ENCODE measurements at regions not wholly inside any gene's neighbourhood (a gene's known extent, or its start where the extent isn't known, plus 50 kb on each side); places are given as distances from the start of the nearest gene placed in this dataset.

- 60% methylated on average over 7 of the region's 7 CpGs for WGBS
- Histone ChIP-seq H3K9ac (ENCODE audit: low read depth, low read length) (no peak overlapping the region), H3K27me3 (ENCODE audit: insufficient read depth, low read length) (peaks cover 4% of the 10 kb centered on the region; the same call in 1 of the 2 replicates), H3K4me3 (ENCODE audit: low read length) (no peak overlapping the region), H3K4me1 (ENCODE audit: insufficient read depth, low read length) (peaks cover 6% of the 10 kb centered on the region; the same call in 1 of the 2 replicates), H3K9me3 (ENCODE audit: insufficient read depth, low read depth, low read length) (no peaks in the 10 kb centered on the region), H3K27ac (ENCODE audit: low read depth, low read length) (no peak overlapping the region), H3K36me3 (ENCODE audit: insufficient read depth, low read length) (no peaks in the 10 kb centered on the region)
Observed at GRCh38 chrX:69389101-69389501, 115.0 kb upstream of the NALF2 start.

- WGBS = 95% methylated on average over 5 of the region's 5 CpGs
- Histone ChIP-seq H3K9ac (ENCODE audit: low read depth, low read length) (no peak overlapping the region), H3K4me3 (ENCODE audit: low read length) (no peak overlapping the region), H3K4me1 (ENCODE audit: insufficient read depth, low read length) (peaks cover 6% of the 10 kb centered on the region; the same call in 1 of the 2 replicates), H3K9me3 (ENCODE audit: insufficient read depth, low read depth, low read length) (no peaks in the 10 kb centered on the region), H3K36me3 (ENCODE audit: insufficient read depth, low read length) (no peaks in the 10 kb centered on the region), H3K27ac (ENCODE audit: low read depth, low read length) (no peak overlapping the region), H3K27me3 (ENCODE audit: insufficient read depth, low read length) (peaks cover 4% of the 10 kb centered on the region; the same call in 1 of the 2 replicates)
Observed at GRCh38 chrX:69388526-69388925, 115.6 kb upstream of the NALF2 start.

DNA sequence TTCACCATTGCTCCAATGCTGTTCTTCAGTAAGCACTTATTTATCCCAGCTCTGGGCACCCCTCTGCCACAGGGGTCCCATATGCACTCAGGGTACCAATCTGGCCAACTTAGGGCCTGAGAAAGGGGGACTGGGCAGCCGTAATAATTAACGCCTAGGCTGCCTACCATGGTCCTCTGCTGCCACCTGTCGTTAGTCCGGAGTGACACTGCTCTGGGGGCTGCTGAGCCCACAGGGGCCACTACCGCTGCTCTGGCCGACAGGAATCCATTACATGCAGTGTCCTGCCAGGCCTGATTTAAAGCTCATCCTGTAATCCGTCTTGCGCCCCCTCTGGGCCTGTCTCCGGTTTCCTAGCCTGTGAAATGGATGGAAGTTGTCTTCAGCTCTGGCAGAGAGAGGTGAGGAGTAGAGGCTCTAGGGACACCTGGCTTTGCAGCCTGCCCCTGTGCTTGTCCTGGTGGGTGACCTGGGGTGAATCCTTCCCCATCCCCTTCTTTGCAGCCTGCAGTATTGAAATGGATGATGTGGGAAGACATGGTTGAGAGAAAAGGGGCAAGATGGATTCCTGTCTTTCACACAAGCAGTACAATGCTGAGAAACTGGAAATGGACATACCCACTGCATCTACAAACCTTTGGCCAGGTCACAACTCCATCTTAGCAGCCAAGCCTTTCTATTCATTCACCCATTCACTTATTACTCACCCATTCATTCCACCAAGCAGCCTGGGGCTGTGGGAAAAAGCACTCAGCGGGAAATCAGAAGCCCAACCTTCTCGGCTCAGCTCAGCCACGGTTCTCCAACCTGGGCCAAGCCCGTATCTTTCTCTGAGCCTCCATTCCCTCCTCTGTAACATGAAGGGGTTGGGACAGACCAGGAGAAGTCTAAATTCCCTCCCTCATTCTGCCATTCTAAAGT is 116.3 kb upstream of the NALF2 start:
- Histone ChIP-seq H3K27ac (ENCODE audit: low read depth, low read length) (no peak overlapping the region), H3K4me3 (ENCODE audit: low read length) (no peak overlapping the region), H3K27me3 (ENCODE audit: insufficient read depth, low read length) (peaks cover 4% of the 10 kb centered on the region; the same call in 1 of the 2 replicates), H3K9me3 (ENCODE audit: insufficient read depth, low read depth, low read length) (no peaks in the 10 kb centered on the region), H3K9ac (ENCODE audit: low read depth, low read length) (no peak overlapping the region), H3K36me3 (ENCODE audit: insufficient read depth, low read length) (no peaks in the 10 kb centered on the region), H3K4me1 (ENCODE audit: insufficient read depth, low read length) (peaks cover 6% of the 10 kb centered on the region; the same call in 1 of the 2 replicates)
- WGBS = 22% methylated on average over 13 of the region's 13 CpGs

GRCh38 chrX:69386681-69387080 is 117.4 kb upstream of the NALF2 start:
- Histone ChIP-seq H3K4me1 (ENCODE audit: insufficient read depth, low read length) (peaks cover 6% of the 10 kb centered on the region; the same call in 1 of the 2 replicates), H3K9ac (ENCODE audit: low read depth, low read length) (no peak overlapping the region), H3K9me3 (ENCODE audit: insufficient read depth, low read depth, low read length) (no peaks in the 10 kb centered on the region), H3K4me3 (ENCODE audit: low read length) (no peak overlapping the region), H3K27ac (ENCODE audit: low read depth, low read length) (no peak overlapping the region), H3K36me3 (ENCODE audit: insufficient read depth, low read length) (no peaks in the 10 kb centered on the region), H3K27me3 (ENCODE audit: insufficient read depth, low read length) (peaks cover 4% of the 10 kb centered on the region; the same call in 1 of the 2 replicates)
- 82% methylated on average over 2 of the region's 2 CpGs for WGBS

- no peaks in the 10 kb centered on the region for H3K9me3 ChIP-seq (ENCODE audit: insufficient read depth, low read depth, low read length)
- 95% methylated on average over 3 of the region's 3 CpGs for WGBS
- no peak overlapping the region for H3K27ac ChIP-seq (ENCODE audit: low read depth, low read length)
- H3K9ac ChIP-seq (ENCODE audit: low read depth, low read length) = no peak overlapping the region
- H3K4me3 ChIP-seq (ENCODE audit: low read length) = no peak overlapping the region
- peaks cover 2% of the 10 kb centered on the region; the same call in 1 of the 2 replicates for H3K27me3 ChIP-seq (ENCODE audit: insufficient read depth, low read length)
- H3K36me3 ChIP-seq (ENCODE audit: insufficient read depth, low read length) = no peaks in the 10 kb centered on the region
- H3K4me1 ChIP-seq (ENCODE audit: insufficient read depth, low read length) = no peaks in the 10 kb centered on the region
Observed at GRCh38 chrX:69379412-69379811, 124.7 kb upstream of the NALF2 start.

- peaks cover 2% of the 10 kb centered on the region; the same call in 1 of the 2 replicates for H3K27me3 ChIP-seq (ENCODE audit: insufficient read depth, low read length)
- H3K9me3 ChIP-seq (ENCODE audit: insufficient read depth, low read depth, low read length) = no peaks in the 10 kb centered on the region
- H3K27ac ChIP-seq (ENCODE audit: low read depth, low read length) = no peak overlapping the region
- H3K4me3 ChIP-seq (ENCODE audit: low read length) = no peak overlapping the region
- H3K9ac ChIP-seq (ENCODE audit: low read depth, low read length) = no peak overlapping the region
- H3K4me1 ChIP-seq (ENCODE audit: insufficient read depth, low read length) = no peaks in the 10 kb centered on the region
- 100% methylated on average over 1 of the region's 1 CpG for WGBS
- H3K36me3 ChIP-seq (ENCODE audit: insufficient read depth, low read length) = no peaks in the 10 kb centered on the region
Observed at GRCh38 chrX:69374569-69374968, 129.6 kb upstream of the NALF2 start.

DNA sequence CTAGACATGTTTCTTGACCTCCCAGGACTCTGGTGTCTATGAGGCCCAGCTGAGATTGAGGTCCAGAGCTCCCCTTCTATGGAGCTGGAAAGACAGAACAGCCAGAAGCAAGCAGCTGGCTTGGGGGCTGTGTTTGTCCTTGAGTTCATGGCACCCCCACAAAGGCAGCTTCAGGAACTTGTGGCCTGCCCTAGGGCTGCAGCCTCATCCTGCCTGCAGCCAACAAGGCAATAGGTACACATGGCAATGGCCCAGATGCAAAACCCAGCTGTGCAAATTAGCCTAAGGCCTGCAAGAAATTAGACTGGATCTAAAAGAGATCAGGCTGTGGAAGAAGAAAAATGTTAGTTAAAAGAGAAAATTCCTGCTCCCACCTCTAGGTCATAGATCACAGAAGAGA is 131.7 kb upstream of the NALF2 start:
- H3K27me3 ChIP-seq (ENCODE audit: insufficient read depth, low read length) = no peaks in the 10 kb centered on the region
- H3K4me3 ChIP-seq (ENCODE audit: low read length) = no peak overlapping the region
- H3K36me3 ChIP-seq (ENCODE audit: insufficient read depth, low read length) = no peaks in the 10 kb centered on the region
- H3K9ac ChIP-seq (ENCODE audit: low read depth, low read length) = no peak overlapping the region
- no peaks in the 10 kb centered on the region for H3K4me1 ChIP-seq (ENCODE audit: insufficient read depth, low read length)
- no peak overlapping the region for H3K27ac ChIP-seq (ENCODE audit: low read depth, low read length)
- no peaks in the 10 kb centered on the region for H3K9me3 ChIP-seq (ENCODE audit: insufficient read depth, low read depth, low read length)

- Histone ChIP-seq H3K9me3 (ENCODE audit: insufficient read depth, low read depth, low read length) (no peaks in the 10 kb centered on the region), H3K27ac (ENCODE audit: low read depth, low read length) (no peak overlapping the region), H3K9ac (ENCODE audit: low read depth, low read length) (no peak overlapping the region), H3K36me3 (ENCODE audit: insufficient read depth, low read length) (no peaks in the 10 kb centered on the region), H3K4me3 (ENCODE audit: low read length) (no peak overlapping the region), H3K4me1 (ENCODE audit: insufficient read depth, low read length) (no peaks in the 10 kb centered on the region), H3K27me3 (ENCODE audit: insufficient read depth, low read length) (no peaks in the 10 kb centered on the region)
- WGBS = 86% methylated on average over 1 of the region's 1 CpG
Observed at GRCh38 chrX:69371159-69371558, 133.0 kb upstream of the NALF2 start.

DNA sequence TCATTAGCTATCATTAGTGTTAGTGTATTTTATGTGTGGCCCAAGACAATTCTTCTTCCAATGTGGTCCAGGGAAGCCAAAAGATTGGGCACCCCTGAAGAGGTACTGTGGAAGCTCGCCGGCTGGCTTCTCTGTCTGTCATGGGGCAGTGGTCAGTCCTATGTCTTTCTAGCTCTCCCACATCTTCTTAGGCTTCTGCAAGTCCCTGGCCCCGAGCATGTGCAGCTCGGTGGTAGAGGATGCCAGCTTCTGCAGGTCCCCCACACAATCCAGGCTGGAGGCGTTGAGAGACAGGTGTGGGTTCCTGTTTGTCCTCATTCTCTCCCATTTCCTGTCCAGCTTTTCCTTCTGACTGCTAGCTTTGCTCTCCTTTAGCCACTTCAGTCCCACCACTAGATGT is 134.1 kb upstream of the NALF2 start:
- no peaks in the 10 kb centered on the region for H3K36me3 ChIP-seq (ENCODE audit: insufficient read depth, low read length)
- WGBS = 94% methylated on average over 5 of the region's 5 CpGs
- no peak overlapping the region for H3K4me3 ChIP-seq (ENCODE audit: low read length)
- H3K9me3 ChIP-seq (ENCODE audit: insufficient read depth, low read depth, low read length) = no peaks in the 10 kb centered on the region
- H3K27ac ChIP-seq (ENCODE audit: low read depth, low read length) = no peak overlapping the region
- no peak overlapping the region for H3K9ac ChIP-seq (ENCODE audit: low read depth, low read length)
- no peaks in the 10 kb centered on the region for H3K27me3 ChIP-seq (ENCODE audit: insufficient read depth, low read length)
- no peaks in the 10 kb centered on the region for H3K4me1 ChIP-seq (ENCODE audit: insufficient read depth, low read length)

- H3K4me3 ChIP-seq (ENCODE audit: low read length) = no peak overlapping the region
- H3K27me3 ChIP-seq (ENCODE audit: insufficient read depth, low read length) = no peaks in the 10 kb centered on the region
- H3K4me1 ChIP-seq (ENCODE audit: insufficient read depth, low read length) = no peaks in the 10 kb centered on the region
- no peak overlapping the region for H3K27ac ChIP-seq (ENCODE audit: low read depth, low read length)
- H3K9me3 ChIP-seq (ENCODE audit: insufficient read depth, low read depth, low read length) = no peaks in the 10 kb centered on the region
- H3K36me3 ChIP-seq (ENCODE audit: insufficient read depth, low read length) = no peaks in the 10 kb centered on the region
- 100% methylated on average over 2 of the region's 2 CpGs for whole genome bisulfite sequencing
- H3K9ac ChIP-seq (ENCODE audit: low read depth, low read length) = no peak overlapping the region
Observed at GRCh38 chrX:69366183-69366582, 137.9 kb upstream of the NALF2 start.

DNA sequence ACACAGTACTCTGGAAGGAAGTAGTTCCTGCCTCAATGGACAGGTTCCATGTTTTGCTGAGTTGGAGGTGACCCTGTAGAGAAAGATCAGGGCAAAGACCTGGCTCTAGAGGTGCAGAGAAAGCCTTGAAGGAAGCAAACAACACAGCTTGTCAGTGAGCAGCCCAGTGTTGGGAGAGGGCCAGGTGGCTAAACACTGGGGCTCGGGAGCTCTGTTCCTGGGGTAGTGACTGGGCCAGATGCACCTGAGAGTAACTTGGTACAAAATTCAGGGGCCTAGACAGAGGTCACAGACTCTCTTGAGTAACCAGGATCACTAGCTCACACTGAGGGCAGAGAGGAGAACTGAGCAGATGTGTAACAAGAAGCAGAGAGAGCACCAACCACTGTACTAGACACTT is 138.4 kb upstream of the NALF2 start:
- no peaks in the 10 kb centered on the region for H3K9me3 ChIP-seq (ENCODE audit: insufficient read depth, low read depth, low read length)
- H3K9ac ChIP-seq (ENCODE audit: low read depth, low read length) = no peak overlapping the region
- H3K36me3 ChIP-seq (ENCODE audit: insufficient read depth, low read length) = no peaks in the 10 kb centered on the region
- H3K27me3 ChIP-seq (ENCODE audit: insufficient read depth, low read length) = no peaks in the 10 kb centered on the region
- no peak overlapping the region for H3K4me3 ChIP-seq (ENCODE audit: low read length)
- H3K4me1 ChIP-seq (ENCODE audit: insufficient read depth, low read length) = no peaks in the 10 kb centered on the region
- H3K27ac ChIP-seq (ENCODE audit: low read depth, low read length) = no peak overlapping the region
- 89% methylated on average over 1 of the region's 1 CpG for WGBS
